KMS-11 (cell line): ENCODE measurements at regions not wholly inside any gene's neighbourhood (a gene's known extent, or its start where the extent isn't known, plus 50 kb on each side); places are given as distances from the start of the nearest gene placed in this dataset.

Experiments
- H2AFZ ChIP-seq: fragments of 200-600 bp; sonication (generic); 2 replicates; pipeline ENCODE4 v1.6.1; 2016; ENCODE audit warnings: antibody characterized with exemption, mixed run types, low read depth
- H3K27ac ChIP-seq: fragments of 200-600 bp; sonication (generic); 2 replicates; pipeline ENCODE4 v1.6.1; 2016; ENCODE audit warnings: mild to moderate bottlenecking, mixed run types
- H3K27me3 ChIP-seq: fragments of 200-600 bp; sonication (generic); 2 replicates; pipeline ENCODE4 v1.6.1; 2017; ENCODE audit warnings: mild to moderate bottlenecking, low read depth, mixed run types, moderate library complexity; ENCODE audit not compliant: insufficient read depth
- H3K36me3 ChIP-seq: fragments of 200-600 bp; sonication (generic); 2 replicates; pipeline ENCODE4 v1.6.1; 2017; ENCODE audit warnings: mild to moderate bottlenecking, mixed run types; ENCODE audit not compliant: insufficient read depth
- H3K4me1 ChIP-seq: fragments of 200-600 bp; sonication (generic); 2 replicates; pipeline ENCODE4 v1.6.1; 2016; ENCODE audit warnings: mild to moderate bottlenecking, low read depth, mixed run types; ENCODE audit not compliant: poor library complexity, severe bottlenecking
- H3K4me2 ChIP-seq: fragments of 200-600 bp; sonication (generic); 2 replicates; pipeline ENCODE4 v1.7.0; 2016; ENCODE audit warnings: mild to moderate bottlenecking, mixed run types
- H3K4me3 ChIP-seq: fragments of 200-600 bp; sonication (generic); IDR thresholded peaks from 2 replicates; pipeline ENCODE4 v1.6.1; 2017; ENCODE audit warnings: low read depth, low read length, mixed read lengths; ENCODE audit not compliant: insufficient read depth
- H3K79me2 ChIP-seq: fragments of 200-600 bp; sonication (generic); 2 replicates; pipeline ENCODE4 v1.6.1; 2016; ENCODE audit warnings: low read depth, mixed run types; ENCODE audit not compliant: insufficient read depth
- H3K9ac ChIP-seq: fragments of 200-600 bp; sonication (generic); 2 replicates; pipeline ENCODE4 v1.6.1; 2016; ENCODE audit warnings: mild to moderate bottlenecking, mixed run types
- H4K20me1 ChIP-seq: fragments of 200-600 bp; sonication (generic); 2 replicates; pipeline ENCODE4 v1.6.1; 2016; ENCODE audit warnings: mild to moderate bottlenecking, mixed run types; ENCODE audit not compliant: insufficient read depth
- TF ChIP-seq, protein P1 (sequence below): fragments of 200-600 bp; sonication (generic); conservative IDR thresholded peaks from 2 replicates; pipeline ENCODE4 v1.6.1; 2017; ENCODE audit warnings: low read depth, mild to moderate bottlenecking, antibody characterized with exemption, low read length, moderate library complexity, mixed read lengths

- Histone ChIP-seq H3K4me2 (no peak overlapping the region), H3K36me3 (no peaks in the 10 kb centered on the region), H3K4me1 (no peaks in the 10 kb centered on the region), H3K79me2 (no peaks in the 10 kb centered on the region), H3K4me3 (no peak overlapping the region), H2AFZ (no peak overlapping the region), H3K27ac (no peak overlapping the region), H3K9ac (no peak overlapping the region), H3K27me3 (no peaks in the 10 kb centered on the region), H4K20me1 (no peaks in the 10 kb centered on the region)
- TF ChIP-seq, protein P1, sequence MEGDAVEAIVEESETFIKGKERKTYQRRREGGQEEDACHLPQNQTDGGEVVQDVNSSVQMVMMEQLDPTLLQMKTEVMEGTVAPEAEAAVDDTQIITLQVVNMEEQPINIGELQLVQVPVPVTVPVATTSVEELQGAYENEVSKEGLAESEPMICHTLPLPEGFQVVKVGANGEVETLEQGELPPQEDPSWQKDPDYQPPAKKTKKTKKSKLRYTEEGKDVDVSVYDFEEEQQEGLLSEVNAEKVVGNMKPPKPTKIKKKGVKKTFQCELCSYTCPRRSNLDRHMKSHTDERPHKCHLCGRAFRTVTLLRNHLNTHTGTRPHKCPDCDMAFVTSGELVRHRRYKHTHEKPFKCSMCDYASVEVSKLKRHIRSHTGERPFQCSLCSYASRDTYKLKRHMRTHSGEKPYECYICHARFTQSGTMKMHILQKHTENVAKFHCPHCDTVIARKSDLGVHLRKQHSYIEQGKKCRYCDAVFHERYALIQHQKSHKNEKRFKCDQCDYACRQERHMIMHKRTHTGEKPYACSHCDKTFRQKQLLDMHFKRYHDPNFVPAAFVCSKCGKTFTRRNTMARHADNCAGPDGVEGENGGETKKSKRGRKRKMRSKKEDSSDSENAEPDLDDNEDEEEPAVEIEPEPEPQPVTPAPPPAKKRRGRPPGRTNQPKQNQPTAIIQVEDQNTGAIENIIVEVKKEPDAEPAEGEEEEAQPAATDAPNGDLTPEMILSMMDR, result no peak
These were observed 174.3 kb downstream of the RBM43 start for GRCh38 chr2:151087377-151087776.

DNA sequence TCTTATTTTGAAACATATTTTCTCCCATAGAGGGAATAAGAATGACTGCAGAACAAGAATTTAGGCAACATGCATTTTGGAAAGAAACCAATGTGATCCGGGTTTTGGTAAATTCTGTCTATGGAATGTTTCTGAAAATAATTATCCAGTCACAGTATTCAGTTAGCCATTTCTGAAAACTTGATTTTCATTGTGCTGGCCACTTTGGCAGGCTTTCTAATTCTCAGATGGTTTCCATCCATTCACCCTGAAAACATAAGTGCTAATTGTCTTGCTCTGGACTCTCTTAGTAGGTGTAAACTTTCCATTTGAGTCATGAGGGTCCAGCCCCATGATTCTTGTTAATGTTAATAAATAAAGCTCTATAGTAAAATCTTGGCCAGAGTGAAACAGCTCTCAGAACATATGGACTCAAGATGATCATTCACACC lies 176.5 kb downstream of the RBM43 start:
- Histone ChIP-seq H3K4me2 (no peak overlapping the region), H3K79me2 (no peaks in the 10 kb centered on the region), H2AFZ (no peak overlapping the region), H3K27me3 (no peaks in the 10 kb centered on the region), H3K27ac (no peak overlapping the region), H3K4me3 (no peak overlapping the region), H3K36me3 (no peaks in the 10 kb centered on the region), H3K4me1 (no peaks in the 10 kb centered on the region), H4K20me1 (no peaks in the 10 kb centered on the region), H3K9ac (no peak overlapping the region)
- TF ChIP-seq, protein P1, result no peak

GRCh38 chr2:151083856-151084795 lies 177.5 kb downstream of the RBM43 start:
- H3K4me1 ChIP-seq, result no peaks in the 10 kb centered on the region
- H3K27me3 ChIP-seq, result no peaks in the 10 kb centered on the region
- H3K27ac ChIP-seq, result no peak overlapping the region
- no peak overlapping the region for H3K4me2 ChIP-seq
- no peak overlapping the region for H3K4me3 ChIP-seq
- no peaks in the 10 kb centered on the region for H3K36me3 ChIP-seq
- H3K79me2 ChIP-seq, result no peaks in the 10 kb centered on the region
- H4K20me1 ChIP-seq, result no peaks in the 10 kb centered on the region
- no peak overlapping the region for H2AFZ ChIP-seq
- H3K9ac ChIP-seq, result no peak overlapping the region
- TF ChIP-seq, protein P1, result no peak

DNA sequence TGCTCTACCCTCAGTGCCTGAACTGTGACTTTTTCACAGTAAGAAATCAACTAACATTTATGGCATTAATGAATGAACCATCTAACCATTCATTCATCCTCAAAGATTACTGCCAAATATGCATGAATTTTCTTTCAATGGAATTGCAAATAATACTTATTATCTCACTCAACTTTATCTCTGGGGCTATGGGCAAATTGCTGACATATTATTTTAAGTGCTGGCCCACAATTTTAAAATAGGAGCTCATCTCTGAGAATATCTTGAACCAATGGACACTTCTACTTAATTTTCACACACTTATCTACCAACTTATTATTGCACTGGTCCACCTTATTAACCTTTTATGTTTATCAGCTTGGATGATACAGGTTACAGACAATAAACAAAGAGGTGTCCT lies 182.8 kb downstream of the RBM43 start:
- H3K4me3 ChIP-seq, result no peak overlapping the region
- H3K4me2 ChIP-seq, result no peak overlapping the region
- TF ChIP-seq, protein P1, result no peak
- no peak overlapping the region for H3K9ac ChIP-seq
- no peaks in the 10 kb centered on the region for H4K20me1 ChIP-seq
- no peaks in the 10 kb centered on the region for H3K36me3 ChIP-seq
- no peaks in the 10 kb centered on the region for H3K27me3 ChIP-seq
- no peaks in the 10 kb centered on the region for H3K79me2 ChIP-seq
- H2AFZ ChIP-seq, result no peak overlapping the region
- no peak overlapping the region for H3K27ac ChIP-seq
- H3K4me1 ChIP-seq, result no peaks in the 10 kb centered on the region
